ENCODE measurements at regions not wholly inside any gene's neighbourhood (a gene's known extent, or its start where the extent isn't known, plus 50 kb on each side); places are given as distances from the start of the nearest gene placed in this dataset.

GRCh38 chr2:7672027-7672684 lies 754.9 kb downstream of the RNF144A start:
- TF ChIP-seq CTCF (IDR thresholded peaks at IDR 0.05) (peak; percentile 24 to 81 (median 60)), POLR2A (IDR thresholded peaks at IDR 0.05) (no peak)
